Gastrocnemius medialis (tissue), 4 donors: ENCODE measurements at regions not wholly inside any gene's neighbourhood (a gene's known extent, or its start where the extent isn't known, plus 50 kb on each side); places are given as distances from the start of the nearest gene placed in this dataset.

Experiments
- ATAC-seq, 2 donors: fragments of 150-250 bp; one replicate each; pipeline ENCODE4 v1.9.1; 2016
- DNase-seq, 2 donors: peaks; one replicate each; pipeline ENCODE4 v3.0.0-alpha.2; 2019
- H3K27ac ChIP-seq, 4 donors: fragments of 200-600 bp; sonication (generic); 1 replicate in 1 of 4; 2 replicates in 3 of 4; pipeline ENCODE4 v1.5.1; 2016 to 2018; ENCODE audit warnings: mild to moderate bottlenecking in 2 of 4, moderate library complexity in 1 of 4
- H3K27me3 ChIP-seq, 3 donors: fragments of 200-600 bp; sonication (generic) in 2 of 3; 1 replicate in 1 of 3; 2 replicates in 2 of 3; pipeline versions ENCODE4 v1.5.1 to v1.6.0; 2016 to 2019; ENCODE audit warnings: mild to moderate bottlenecking in 1 of 3, moderate library complexity in 1 of 3
- H3K36me3 ChIP-seq, 2 donors: fragments of 200-600 bp; sonication (generic) in 1 of 2; one replicate each; pipeline ENCODE4 v1.5.1; 2017 to 2018
- H3K4me1 ChIP-seq, 2 donors: fragments of 200-600 bp; sonication (generic) in 1 of 2; one replicate each; pipeline ENCODE4 v1.5.1; 2016 to 2017; ENCODE audit warnings: mild to moderate bottlenecking in 2 of 2
- H3K4me3 ChIP-seq, 4 donors: fragments of 200-600 bp; sonication (generic) in 3 of 4; 1 replicate in 1 of 4; 2 replicates in 3 of 4; pipeline ENCODE4 v1.5.1; 2016 to 2019; ENCODE audit warnings: mild to moderate bottlenecking in 2 of 4
- H3K9me3 ChIP-seq, 3 donors: fragments of 200-600 bp; sonication (generic) in 2 of 3; 1 replicate in 1 of 3; 2 replicates in 2 of 3; pipeline ENCODE4 v1.5.1; 2016 to 2019
- CTCF ChIP-seq, 5 experiments: fragments of 450-650 bp in 3 of 5; fragments of 200-600 bp in 2 of 5; sonication (generic) in 2 of 5; IDR thresholded peaks in 4 of 5; conservative IDR thresholded peaks in 1 of 5; 1 replicate in 4 of 5; 2 replicates in 1 of 5; pipeline ENCODE4 v1.5.1; 2016 to 2019; ENCODE audit warnings: antibody characterized with exemption in 5 of 5, mild to moderate bottlenecking in 3 of 5, moderate library complexity in 3 of 5
- POLR2A ChIP-seq, 2 donors: fragments of 450-650 bp; IDR thresholded peaks; one replicate each; pipeline ENCODE4 v1.6.1; 2017; ENCODE audit warnings: antibody characterized with exemption in 2 of 2, mild to moderate bottlenecking in 2 of 2, moderate library complexity in 2 of 2
- in situ Hi-C, 4 donors: fragments of 200-750 bp; cut with MboI; loops; one replicate each; pipeline versions ENCODE4 v1.15.0 to v1.8.0; 2017; ENCODE audit warnings: low sequenced_read_pairs in 4 of 4
- intact Hi-C: fragments of 100-400 bp; cut with DNase I; formaldehyde crosslinking; loops from one replicate; pipeline ENCODE4 v1.15.1; 2023; ENCODE audit warnings: low total_unique reads

GRCh38 chr14:51784466-51784865, 75.9 kb upstream of the GNG2 start:
- intact Hi-C loops (loop anchor here (5.0 to 10.0 kb wide), 2 partner anchors 132 to 840 kb away; partner anchors contain the start of genes FRMD6 and PYGL), in situ Hi-C loops (loop anchor here (10.0 to 25.0 kb wide), 2 partner anchors 500 to 822 kb away; no protein-coding TSS in a partner anchor)
- Histone ChIP-seq H3K27me3 (no peaks in the 10 kb centered on the region), H3K4me3 (no peak overlapping the region), H3K4me1 (no peaks in the 10 kb centered on the region), H3K27ac (no peak overlapping the region), H3K9me3 (no peaks in the 10 kb centered on the region), H3K36me3 (no peaks in the 10 kb centered on the region)
- no peak for TF ChIP-seq CTCF (IDR thresholded peaks at IDR 0.05 in 4 of 5, conservative IDR thresholded peaks at IDR 0.05 in 1 of 5)
- TF ChIP-seq POLR2A (IDR thresholded peaks at IDR 0.05) = no peak
- no peak for ATAC-seq
- no peak for DNase-seq

- in situ Hi-C loops (loop anchor here (10.0 to 25.0 kb wide), 2 partner anchors 501 to 824 kb away; no protein-coding TSS in a partner anchor), intact Hi-C loops (loop anchor here (10.0 kb wide), 1 partner anchor 841 kb away; the partner anchor contains the start of gene PYGL)
- no peak for DNase-seq
- no peak for ATAC-seq
- TF ChIP-seq CTCF (IDR thresholded peaks at IDR 0.05 in 4 of 5, conservative IDR thresholded peaks at IDR 0.05 in 1 of 5) = no peak
- TF ChIP-seq POLR2A (IDR thresholded peaks at IDR 0.05) = no peak
- H3K27me3 ChIP-seq = no peaks in the 10 kb centered on the region
- no peaks in the 10 kb centered on the region for H3K9me3 ChIP-seq
- no peaks in the 10 kb centered on the region for H3K4me1 ChIP-seq
- no peak overlapping the region for H3K27ac ChIP-seq
- H3K4me3 ChIP-seq = no peak overlapping the region
- H3K36me3 ChIP-seq = no peaks in the 10 kb centered on the region
Measured at GRCh38 chr14:51786227-51786626, 74.2 kb upstream of the GNG2 start.

GRCh38 chr14:51787352-51787751, 73.1 kb upstream of the GNG2 start:
- no peak overlapping the region for H3K4me3 ChIP-seq
- intact Hi-C loops (loop anchor here (10.0 kb wide), 1 partner anchor 843 kb away; the partner anchor contains the start of gene PYGL), in situ Hi-C loops (loop anchor here (10.0 to 25.0 kb wide), 2 partner anchors 503 to 825 kb away; no protein-coding TSS in a partner anchor)
- no peaks in the 10 kb centered on the region for H3K9me3 ChIP-seq
- H3K36me3 ChIP-seq = no peaks in the 10 kb centered on the region
- H3K27ac ChIP-seq = no peak overlapping the region
- no peaks in the 10 kb centered on the region for H3K4me1 ChIP-seq
- H3K27me3 ChIP-seq = no peaks in the 10 kb centered on the region
- DNase-seq = no peak
- no peak for ATAC-seq
- TF ChIP-seq POLR2A (IDR thresholded peaks at IDR 0.05) (no peak), CTCF (IDR thresholded peaks at IDR 0.05 in 4 of 5, conservative IDR thresholded peaks at IDR 0.05 in 1 of 5) (no peak)

- H3K4me3 ChIP-seq = no peak overlapping the region
- intact Hi-C loops = loop anchor here (10.0 kb wide), 1 partner anchor 844 kb away; the partner anchor contains the start of gene PYGL
- TF ChIP-seq CTCF (IDR thresholded peaks at IDR 0.05 in 4 of 5, conservative IDR thresholded peaks at IDR 0.05 in 1 of 5) (no peak), POLR2A (IDR thresholded peaks at IDR 0.05) (no peak)
- no peaks in the 10 kb centered on the region for H3K9me3 ChIP-seq
- no peaks in the 10 kb centered on the region for H3K27me3 ChIP-seq
- no peaks in the 10 kb centered on the region for H3K4me1 ChIP-seq
- no peak overlapping the region for H3K27ac ChIP-seq
- no peaks in the 10 kb centered on the region for H3K36me3 ChIP-seq
- ATAC-seq (no peak), DNase-seq (no peak)
- in situ Hi-C loops = loop anchor here (10.0 to 25.0 kb wide), 2 partner anchors 504 to 827 kb away; no protein-coding TSS in a partner anchor
Measured at GRCh38 chr14:51789114-51789513, 71.3 kb upstream of the GNG2 start.
